Endothelial cell (in vitro differentiated cells): ENCODE measurements at regions not wholly inside any gene's neighbourhood (a gene's known extent, or its start where the extent isn't known, plus 50 kb on each side); places are given as distances from the start of the nearest gene placed in this dataset.
"Not testable (repeated sequence)": the region's sequence is repeated elsewhere in the genome, so short reads cannot be mapped to it uniquely, and the experiment has no call there.

Experiments
- DNase-seq: peaks from one replicate; pipeline ENCODE4 v3.0.0; 2021; ENCODE audit warnings: low spot score
- H3K27ac Mint-ChIP-seq: one replicate; pipeline ENCODE4 v1.8.0; 2021; ENCODE audit warnings: mixed read lengths, inconsistent platforms; ENCODE audit not compliant: unreplicated experiment
- H3K27me3 Mint-ChIP-seq: one replicate; pipeline ENCODE4 v1.8.0; 2021; ENCODE audit warnings: mild to moderate bottlenecking, moderate library complexity, mixed read lengths, inconsistent platforms; ENCODE audit not compliant: unreplicated experiment
- H3K36me3 Mint-ChIP-seq: one replicate; pipeline ENCODE4 v1.8.0; 2021; ENCODE audit warnings: mild to moderate bottlenecking, low read depth, mixed read lengths, inconsistent platforms; ENCODE audit not compliant: unreplicated experiment
- H3K4me1 Mint-ChIP-seq: one replicate; pipeline ENCODE4 v1.8.0; 2021; ENCODE audit warnings: mild to moderate bottlenecking, mixed read lengths, inconsistent platforms; ENCODE audit not compliant: unreplicated experiment
- H3K4me3 Mint-ChIP-seq: one replicate; pipeline ENCODE4 v1.8.0; 2021; ENCODE audit warnings: mild to moderate bottlenecking, mixed read lengths, inconsistent platforms; ENCODE audit not compliant: unreplicated experiment
- H3K9me3 Mint-ChIP-seq: one replicate; pipeline ENCODE4 v1.8.0; 2021; ENCODE audit warnings: mixed read lengths, inconsistent platforms; ENCODE audit not compliant: unreplicated experiment
- CTCF ChIP-seq: fragments of 200-600 bp; sonication (generic); IDR thresholded peaks from one replicate; pipeline ENCODE4 v1.5.0; 2021; ENCODE audit warnings: antibody characterized with exemption; ENCODE audit not compliant: unreplicated experiment

- Mint-ChIP-seq H3K36me3 (no peaks in the 10 kb centered on the region), H3K9me3 (no peaks in the 10 kb centered on the region), H3K27me3 (no peaks in the 10 kb centered on the region), H3K4me3 (no peak overlapping the region), H3K4me1 (peaks cover 3% of the 10 kb centered on the region), H3K27ac (no peak overlapping the region)
- no peak for DNase-seq
- TF ChIP-seq CTCF = no peak
These were observed 56.1 kb downstream of the GPR85 start for GRCh38 chr7:113030489-113030888.

GRCh38 chr7:113026941-113027340 is 59.7 kb downstream of the GPR85 start:
- TF ChIP-seq CTCF = no peak
- no peaks in the 10 kb centered on the region for H3K36me3 Mint-ChIP-seq
- H3K9me3 Mint-ChIP-seq = no peaks in the 10 kb centered on the region
- no peaks in the 10 kb centered on the region for H3K27me3 Mint-ChIP-seq
- no peaks in the 10 kb centered on the region for H3K4me1 Mint-ChIP-seq
- H3K4me3 Mint-ChIP-seq = no peak overlapping the region
- H3K27ac Mint-ChIP-seq = no peak overlapping the region
- DNase-seq = no peak

GRCh38 chr7:113017144-113017857 is 69.3 kb downstream of the GPR85 start:
- H3K4me1 Mint-ChIP-seq, H3K9me3 Mint-ChIP-seq: not testable (repeated sequence)

GRCh38 chr7:113015034-113015645 is 71.5 kb downstream of the GPR85 start:
- H3K27ac Mint-ChIP-seq = no peak overlapping the region
- peak; percentile 48 for TF ChIP-seq CTCF
- no peak for DNase-seq
- H3K36me3 Mint-ChIP-seq = no peaks in the 10 kb centered on the region
- H3K9me3 Mint-ChIP-seq = no peaks in the 10 kb centered on the region
- no peaks in the 10 kb centered on the region for H3K4me1 Mint-ChIP-seq
- no peak overlapping the region for H3K4me3 Mint-ChIP-seq
- no peaks in the 10 kb centered on the region for H3K27me3 Mint-ChIP-seq

More at GRCh38 chr7:113017144-113017857, 69.3 kb downstream of the GPR85 start:
- DNase-seq, H3K27me3 Mint-ChIP-seq, H3K4me3 Mint-ChIP-seq, H3K27ac Mint-ChIP-seq, H3K36me3 Mint-ChIP-seq: not testable (repeated sequence)

- no peak for TF ChIP-seq CTCF
- Mint-ChIP-seq H3K4me1 (no peaks in the 10 kb centered on the region), H3K27me3 (no peaks in the 10 kb centered on the region), H3K9me3 (no peaks in the 10 kb centered on the region), H3K36me3 (no peaks in the 10 kb centered on the region), H3K4me3 (no peak overlapping the region), H3K27ac (no peak overlapping the region)
- DNase-seq = no peak
These were observed 72.7 kb downstream of the GPR85 start for GRCh38 chr7:113013761-113014449.

GRCh38 chr7:113012862-113013261 is 73.8 kb downstream of the GPR85 start:
- not testable (repeated sequence) for DNase-seq, H3K4me1 Mint-ChIP-seq

More at GRCh38 chr7:113012862-113013261, 73.8 kb downstream of the GPR85 start:
- not testable (repeated sequence) for H3K4me3 Mint-ChIP-seq, H3K36me3 Mint-ChIP-seq, H3K27me3 Mint-ChIP-seq, H3K27ac Mint-ChIP-seq, H3K9me3 Mint-ChIP-seq
